Breast epithelium (tissue), 3 donors: ENCODE measurements at regions not wholly inside any gene's neighbourhood (a gene's known extent, or its start where the extent isn't known, plus 50 kb on each side); places are given as distances from the start of the nearest gene placed in this dataset.

ENCODE experiments used
- CTCF ChIP-seq, 3 donors: fragments of 450-650 bp; IDR thresholded peaks; one replicate each; pipeline ENCODE4 v1.5.1; 2016 to 2017; ENCODE audit warnings: antibody characterized with exemption in 3 of 3, mild to moderate bottlenecking in 3 of 3, moderate library complexity in 3 of 3
- POLR2AphosphoS5 ChIP-seq, 3 donors: sonication (generic); formaldehyde crosslinking; IDR thresholded peaks; one replicate each; pipeline ENCODE4 v1.6.1; 2017; ENCODE audit warnings: antibody characterized with exemption in 3 of 3

- TF ChIP-seq CTCF (IDR thresholded peaks at IDR 0.05) (no peak), POLR2AphosphoS5 (IDR thresholded peaks at IDR 0.05) (no peak)
These were observed 193.8 kb upstream of the LHX5 start for GRCh38 chr12:113665457-113665856.
